Spleen (tissue), 11 donors: ENCODE measurements at regions not wholly inside any gene's neighbourhood (a gene's known extent, or its start where the extent isn't known, plus 50 kb on each side); places are given as distances from the start of the nearest gene placed in this dataset.

Source experiments
- DNase-seq: peaks from one replicate; pipeline ENCODE4 v3.0.0-alpha.2; 2020
- H3K27ac ChIP-seq, 8 donors: fragments of 200-600 bp; sonication (generic) in 7 of 8; 1 replicate in 4 of 8; 2 replicates in 4 of 8; pipeline versions ENCODE4 v1.5.0 to v1.8.0; 2016 to 2021; ENCODE audit warnings: inconsistent platforms in 4 of 8, mild to moderate bottlenecking in 4 of 8, moderate library complexity in 1 of 8
- H3K27me3 ChIP-seq, 7 donors: fragments of 200-600 bp; sonication (generic) in 6 of 7; replicated peaks in 1 of 7; 1 replicate in 4 of 7; 2 replicates in 3 of 7; pipeline versions ENCODE4 v1.5.0 to v1.8.0; 2016 to 2021; ENCODE audit warnings: inconsistent platforms in 3 of 7, mild to moderate bottlenecking in 1 of 7
- H3K36me3 ChIP-seq, 6 donors: fragments of 200-600 bp; sonication (generic) in 5 of 6; 1 replicate in 4 of 6; 2 replicates in 2 of 6; pipeline versions ENCODE4 v1.5.0 to v1.8.0; 2016 to 2021; ENCODE audit warnings: inconsistent platforms in 2 of 6
- H3K4me1 ChIP-seq, 6 donors: fragments of 200-600 bp; sonication (generic) in 5 of 6; 1 replicate in 3 of 6; 2 replicates in 3 of 6; pipeline versions ENCODE4 v1.5.0 to v1.8.0; 2016 to 2021; ENCODE audit warnings: inconsistent platforms in 3 of 6
- H3K4me3 ChIP-seq, 8 donors: fragments of 200-600 bp; sonication (generic) in 7 of 8; 1 replicate in 4 of 8; 2 replicates in 4 of 8; pipeline versions ENCODE4 v1.5.0 to v1.8.0; 2016 to 2021; ENCODE audit warnings: inconsistent platforms in 4 of 8, mild to moderate bottlenecking in 4 of 8, moderate library complexity in 2 of 8
- H3K9me3 ChIP-seq, 8 donors: fragments of 200-600 bp; sonication (generic) in 7 of 8; 1 replicate in 4 of 8; 2 replicates in 4 of 8; pipeline versions ENCODE4 v1.5.0 to v1.8.0; 2016 to 2021; ENCODE audit warnings: inconsistent platforms in 4 of 8
- CTCF ChIP-seq, 11 experiments: fragments of 200-600 bp in 7 of 11; fragments of 450-650 bp in 4 of 11; sonication (generic) in 4 of 11; IDR thresholded peaks in 8 of 11; conservative IDR thresholded peaks in 3 of 11; 1 replicate in 7 of 11; 2 replicates in 4 of 11; pipeline versions ENCODE4 v1.4.0 to v1.8.0; 2016 to 2021; ENCODE audit warnings: antibody characterized with exemption in 11 of 11, inconsistent platforms in 4 of 11, mild to moderate bottlenecking in 1 of 11
- POLR2A ChIP-seq, 3 donors: fragments of 450-650 bp; IDR thresholded peaks; one replicate each; pipeline ENCODE4 v1.5.1; 2017; ENCODE audit warnings: antibody characterized with exemption in 3 of 3, mild to moderate bottlenecking in 1 of 3
- POLR2AphosphoS5 ChIP-seq, 3 donors: sonication (generic); formaldehyde crosslinking; IDR thresholded peaks; one replicate each; pipeline ENCODE4 v1.5.1; 2017; ENCODE audit warnings: antibody characterized with exemption in 3 of 3
- WGBS, 5 donors: extraction: QIAGEN DNeasy Blood & Tissue Kit in 3 of 5; methylation state at CpG; one replicate each; pipeline versions ENCODE4 v1.1.5 to v1.1.7; 2013 to 2018; 5-methylcytosine and 5-hydroxymethylcytosine counted together
- intact Hi-C: fragments of 100-400 bp; cut with DNase I; formaldehyde crosslinking; loops from one replicate; pipeline ENCODE4 v1.15.0; 2023; ENCODE audit warnings: low total_unique reads
- donor health status: healthy with polysubstance abuse.
- donor health status: DM: no; HTN: no; CAD: no; lungs with moderate emphysema.
- donor health status: DM: no; HTN: no; CAD: no.
- donor health status: Bipolar disorder and iron deficiency.
- donor health status: healthy.
- donor health status: DM: no; HTN: no; CAD: no.
- donor health status: DM: yes; HTN: yes; CAD: no.

GRCh38 chr19:30651691-30652090, 279.5 kb downstream of the ZNF536 start:
- H3K9me3 ChIP-seq: no peaks in the 10 kb centered on the region
- H3K27ac ChIP-seq: no peak overlapping the region
- 69 to 93% (median 81%) methylated on average over 2 of the region's 2 CpGs for WGBS, 5 donors
- no peaks in the 10 kb centered on the region for H3K36me3 ChIP-seq
- no peak for DNase-seq
- TF ChIP-seq POLR2AphosphoS5 (IDR thresholded peaks at IDR 0.05): no peak
- TF ChIP-seq POLR2A (IDR thresholded peaks at IDR 0.05): no peak
- TF ChIP-seq CTCF (IDR thresholded peaks at IDR 0.05 in 8 of 11, conservative IDR thresholded peaks at IDR 0.05 in 3 of 11): no peak
- H3K4me3 ChIP-seq: no peak overlapping the region
- intact Hi-C loops: loop anchor here (5.0 kb wide), 1 partner anchor 429 kb away; no protein-coding TSS in a partner anchor
- no peaks in the 10 kb centered on the region for H3K4me1 ChIP-seq
- peaks cover 0 to 49% (median 10%) of the 10 kb centered on the region in 7 donors for H3K27me3 ChIP-seq

GRCh38 chr19:30651066-30651465, 278.9 kb downstream of the ZNF536 start:
- no peak overlapping the region for H3K4me3 ChIP-seq
- H3K27me3 ChIP-seq: peaks cover 0 to 51% (median 10%) of the 10 kb centered on the region in 7 donors
- no peak overlapping the region for H3K27ac ChIP-seq
- H3K4me1 ChIP-seq: no peaks in the 10 kb centered on the region
- no peaks in the 10 kb centered on the region for H3K36me3 ChIP-seq
- H3K9me3 ChIP-seq: no peaks in the 10 kb centered on the region
- WGBS, 5 donors: 67 to 76% (median 72%) methylated on average over 10 of the region's 10 CpGs
- intact Hi-C loops: loop anchor here (5.0 kb wide), 1 partner anchor 429 kb away; no protein-coding TSS in a partner anchor
- no peak for DNase-seq
- TF ChIP-seq CTCF (IDR thresholded peaks at IDR 0.05 in 8 of 11, conservative IDR thresholded peaks at IDR 0.05 in 3 of 11) (no peak), POLR2A (IDR thresholded peaks at IDR 0.05) (no peak), POLR2AphosphoS5 (IDR thresholded peaks at IDR 0.05) (no peak)

DNA sequence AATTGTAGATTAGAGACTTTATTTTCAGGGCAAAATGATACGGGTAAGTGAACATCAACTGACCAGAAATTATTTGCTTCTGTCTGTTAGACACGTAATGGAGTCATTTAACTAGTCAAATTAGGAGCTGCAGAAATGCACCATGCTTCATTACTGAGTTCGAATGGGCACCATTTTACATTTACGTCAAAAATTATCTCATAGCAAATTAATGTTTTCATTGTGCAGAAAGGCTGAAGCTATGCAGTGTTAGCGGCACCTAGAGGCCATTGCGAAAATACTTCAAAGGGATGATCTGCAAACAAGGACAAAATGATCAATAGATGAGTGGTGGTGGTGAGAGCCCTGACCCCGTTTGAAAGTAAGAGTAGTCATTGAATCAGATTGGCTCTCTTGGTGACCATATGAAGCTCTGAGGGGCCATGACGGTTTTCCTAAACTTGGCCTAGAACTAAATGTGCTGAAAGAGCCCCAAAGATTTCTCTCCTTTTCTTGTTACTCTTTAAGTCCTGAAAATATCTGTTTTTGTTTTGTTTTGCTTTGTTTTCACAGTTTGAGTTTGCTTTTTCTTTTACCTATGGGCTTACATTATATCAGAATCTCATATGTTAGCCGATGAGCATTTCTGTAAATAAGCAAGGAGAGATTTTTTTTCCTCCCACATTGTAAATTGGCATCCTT, 277.9 kb downstream of the ZNF536 start:
- Histone ChIP-seq H3K4me3 (no peak overlapping the region), H3K4me1 (no peaks in the 10 kb centered on the region), H3K27me3 (peaks cover 0 to 57% (median 11%) of the 10 kb centered on the region in 7 donors), H3K9me3 (no peaks in the 10 kb centered on the region), H3K36me3 (no peaks in the 10 kb centered on the region), H3K27ac (no peak overlapping the region)
- TF ChIP-seq CTCF (IDR thresholded peaks at IDR 0.05 in 8 of 11, conservative IDR thresholded peaks at IDR 0.05 in 3 of 11): peak in 8 of 11 experiments; percentile 21 to 59 (median 52)
- no peak for TF ChIP-seq POLR2AphosphoS5 (IDR thresholded peaks at IDR 0.05)
- DNase-seq: no peak
- 16 to 19% (median 18%) methylated on average over 9 of the region's 9 CpGs for WGBS, 5 donors
- intact Hi-C loops: loop anchor here (5.0 kb wide), 1 partner anchor 428 kb away; no protein-coding TSS in a partner anchor
